LNCaP clone FGC (cell line): ENCODE measurements at regions not wholly inside any gene's neighbourhood (a gene's known extent, or its start where the extent isn't known, plus 50 kb on each side); places are given as distances from the start of the nearest gene placed in this dataset.
A peak's percentile ranks its signal among the peaks of the same experiment; 100 is the strongest.

Experiments
- DNase-seq: peaks from one replicate; pipeline ENCODE4 v3.0.0-alpha.2; 2011; ENCODE audit warnings: low read depth
- H3K4me3 ChIP-seq: 2 replicates; pipeline ENCODE4 v1.5.1; 2011; ENCODE audit warnings: mild to moderate bottlenecking, low read depth, low read length, control low read depth
- TF ChIP-seq, protein P1 (sequence below): IDR thresholded peaks from 2 replicates; pipeline ENCODE4 v1.5.1; 2012; ENCODE audit warnings: mild to moderate bottlenecking; ENCODE audit not compliant: control insufficient read depth, insufficient read depth; ENCODE audit errors: extremely low read depth

DNA sequence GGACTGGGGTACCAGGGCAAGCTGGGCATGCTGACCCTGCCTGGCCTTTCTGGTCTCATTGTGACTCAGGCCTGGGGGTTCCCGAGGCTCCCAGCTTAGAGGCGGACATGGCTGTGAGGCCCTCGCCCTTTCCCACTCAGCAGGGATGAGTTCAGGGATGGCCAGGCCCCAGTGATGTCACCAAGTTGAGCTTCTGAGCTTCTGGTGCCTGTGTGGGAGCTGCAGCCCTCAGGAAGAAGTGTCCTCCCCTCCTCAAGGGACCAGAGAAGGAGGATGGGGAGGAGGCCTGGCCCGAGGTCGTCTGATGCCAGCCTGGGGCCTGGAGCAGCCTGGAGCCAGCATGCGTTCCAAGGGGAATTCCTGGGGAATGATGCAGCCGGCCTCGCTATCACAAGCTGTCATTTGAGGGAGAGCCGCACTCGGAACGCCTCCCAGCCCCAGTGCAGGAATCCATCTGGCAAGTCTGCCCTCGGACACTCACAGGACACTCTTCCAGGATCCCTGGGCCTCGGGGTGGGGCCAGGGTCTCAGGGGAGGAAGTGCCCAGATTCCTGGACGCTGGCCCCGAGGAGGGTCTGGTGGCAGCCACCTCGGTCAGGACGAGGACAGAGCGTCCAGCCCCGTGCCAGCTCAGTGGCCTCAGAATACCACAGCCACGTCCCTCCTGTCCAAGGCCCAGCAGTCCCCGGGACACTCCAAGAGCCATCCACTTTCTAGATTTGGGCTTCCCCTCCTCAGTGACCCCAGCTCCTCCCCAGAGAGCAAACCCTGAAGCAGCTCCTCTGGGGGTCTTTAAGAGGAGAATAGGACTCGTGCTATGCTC, 61.2 kb upstream of the GPC1 start:
- DNase-seq, result no peak
- TF ChIP-seq, protein P1, sequence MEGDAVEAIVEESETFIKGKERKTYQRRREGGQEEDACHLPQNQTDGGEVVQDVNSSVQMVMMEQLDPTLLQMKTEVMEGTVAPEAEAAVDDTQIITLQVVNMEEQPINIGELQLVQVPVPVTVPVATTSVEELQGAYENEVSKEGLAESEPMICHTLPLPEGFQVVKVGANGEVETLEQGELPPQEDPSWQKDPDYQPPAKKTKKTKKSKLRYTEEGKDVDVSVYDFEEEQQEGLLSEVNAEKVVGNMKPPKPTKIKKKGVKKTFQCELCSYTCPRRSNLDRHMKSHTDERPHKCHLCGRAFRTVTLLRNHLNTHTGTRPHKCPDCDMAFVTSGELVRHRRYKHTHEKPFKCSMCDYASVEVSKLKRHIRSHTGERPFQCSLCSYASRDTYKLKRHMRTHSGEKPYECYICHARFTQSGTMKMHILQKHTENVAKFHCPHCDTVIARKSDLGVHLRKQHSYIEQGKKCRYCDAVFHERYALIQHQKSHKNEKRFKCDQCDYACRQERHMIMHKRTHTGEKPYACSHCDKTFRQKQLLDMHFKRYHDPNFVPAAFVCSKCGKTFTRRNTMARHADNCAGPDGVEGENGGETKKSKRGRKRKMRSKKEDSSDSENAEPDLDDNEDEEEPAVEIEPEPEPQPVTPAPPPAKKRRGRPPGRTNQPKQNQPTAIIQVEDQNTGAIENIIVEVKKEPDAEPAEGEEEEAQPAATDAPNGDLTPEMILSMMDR, result no peak
- H3K4me3 ChIP-seq, result no peak overlapping the region

DNA sequence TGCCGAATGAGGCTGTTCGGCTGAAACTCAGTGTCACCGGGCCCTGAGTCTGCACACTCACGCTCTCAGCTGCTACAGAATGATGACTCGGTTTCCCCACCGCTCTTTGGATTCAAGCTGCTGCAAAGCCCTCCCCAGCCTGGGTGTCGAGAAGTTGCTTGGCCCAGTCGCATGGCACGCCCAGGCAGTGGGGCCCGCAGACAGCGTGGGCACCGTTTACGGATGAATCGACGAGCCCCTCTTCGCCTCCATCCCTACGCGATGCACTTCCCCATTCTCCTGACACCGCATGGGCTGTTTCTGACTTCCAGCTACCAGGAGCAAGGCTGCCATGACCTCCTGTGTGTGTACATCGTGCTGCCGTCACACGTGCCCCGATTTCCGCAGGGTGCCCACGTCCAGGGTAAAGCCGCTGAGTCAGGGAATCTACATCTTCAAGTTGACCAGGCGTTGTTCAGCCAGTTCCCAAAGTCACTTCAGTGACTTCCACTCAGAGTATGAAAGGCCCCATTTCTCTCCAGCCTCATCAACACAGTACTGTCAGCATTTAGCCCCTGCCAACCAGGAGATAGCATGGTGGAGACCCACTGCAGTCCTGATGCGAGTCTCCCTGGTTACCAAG, 60.3 kb upstream of the GPC1 start:
- no peak for DNase-seq
- H3K4me3 ChIP-seq, result no peak overlapping the region
- TF ChIP-seq, protein P1, result no peak

DNA sequence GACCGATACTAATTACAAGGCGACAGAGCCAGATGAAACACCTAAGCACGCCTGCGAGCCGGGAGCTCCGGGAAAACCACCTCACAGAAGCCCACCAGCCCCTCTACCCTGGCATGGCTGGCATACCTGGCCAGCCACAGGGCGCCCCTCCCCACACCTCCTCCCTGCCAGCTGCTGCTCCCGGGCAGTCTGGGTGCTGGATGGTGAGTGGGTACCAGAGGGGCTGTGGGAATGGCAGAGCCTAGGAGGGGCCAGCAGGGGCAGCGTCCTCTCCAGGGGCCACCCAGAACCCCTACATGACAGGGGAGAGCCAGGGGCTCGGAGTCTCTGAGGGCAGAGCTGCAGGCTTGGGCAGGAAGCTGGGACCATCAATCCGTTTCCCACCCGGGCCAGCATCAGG, 58.7 kb upstream of the GPC1 start:
- H3K4me3 ChIP-seq, result no peak overlapping the region
- TF ChIP-seq, protein P1, result no peak
- DNase-seq, result no peak

DNA sequence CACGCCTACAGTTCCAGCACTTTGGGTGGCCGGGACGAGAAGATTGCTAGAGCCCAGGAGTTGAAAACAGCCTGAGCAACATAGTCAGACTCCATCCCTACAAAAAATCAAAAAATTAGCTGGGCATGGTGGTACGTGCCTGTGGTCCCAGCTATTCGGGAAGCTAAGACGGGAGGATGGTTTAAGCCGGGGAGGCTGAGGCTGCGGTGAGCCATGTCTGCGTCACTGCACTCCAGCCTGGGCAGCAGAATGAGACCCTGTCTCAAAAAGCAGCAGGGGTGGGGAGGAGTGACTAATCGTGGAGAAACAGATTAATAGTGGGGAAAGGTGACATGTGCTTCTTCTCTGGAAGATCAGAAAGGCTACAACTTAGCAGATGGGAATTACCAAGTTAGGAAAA, 58.1 kb upstream of the GPC1 start:
- no peak overlapping the region for H3K4me3 ChIP-seq
- TF ChIP-seq, protein P1, result no peak
- no peak for DNase-seq

DNA sequence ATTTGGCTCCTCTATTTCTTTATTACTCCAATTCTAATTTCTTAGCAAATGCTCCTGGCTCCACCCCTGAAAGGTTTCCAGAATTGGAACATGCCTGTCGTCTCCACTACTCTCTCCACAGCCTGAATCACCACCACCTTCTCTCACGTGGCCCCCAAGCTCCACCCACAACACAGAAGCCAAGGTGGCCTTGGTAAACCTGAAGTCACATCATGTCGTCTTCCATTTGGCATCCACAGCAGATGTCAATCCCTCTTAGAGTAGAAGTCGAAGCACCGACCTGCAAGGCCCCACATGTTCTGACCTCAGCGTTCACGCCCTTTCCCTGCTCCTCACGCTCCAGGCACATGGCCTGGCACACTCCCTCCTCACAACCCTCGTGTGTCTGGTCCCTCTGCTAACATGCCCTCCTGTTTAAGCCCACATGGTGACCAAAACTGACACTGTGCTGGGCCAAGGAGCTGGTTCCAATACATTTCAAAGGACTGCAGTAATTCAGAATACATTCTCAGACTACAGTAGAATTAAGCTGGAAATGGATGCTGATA, 56.3 kb upstream of the GPC1 start:
- peak; percentile 32 for DNase-seq
- no peak overlapping the region for H3K4me3 ChIP-seq
- TF ChIP-seq, protein P1, result no peak

DNA sequence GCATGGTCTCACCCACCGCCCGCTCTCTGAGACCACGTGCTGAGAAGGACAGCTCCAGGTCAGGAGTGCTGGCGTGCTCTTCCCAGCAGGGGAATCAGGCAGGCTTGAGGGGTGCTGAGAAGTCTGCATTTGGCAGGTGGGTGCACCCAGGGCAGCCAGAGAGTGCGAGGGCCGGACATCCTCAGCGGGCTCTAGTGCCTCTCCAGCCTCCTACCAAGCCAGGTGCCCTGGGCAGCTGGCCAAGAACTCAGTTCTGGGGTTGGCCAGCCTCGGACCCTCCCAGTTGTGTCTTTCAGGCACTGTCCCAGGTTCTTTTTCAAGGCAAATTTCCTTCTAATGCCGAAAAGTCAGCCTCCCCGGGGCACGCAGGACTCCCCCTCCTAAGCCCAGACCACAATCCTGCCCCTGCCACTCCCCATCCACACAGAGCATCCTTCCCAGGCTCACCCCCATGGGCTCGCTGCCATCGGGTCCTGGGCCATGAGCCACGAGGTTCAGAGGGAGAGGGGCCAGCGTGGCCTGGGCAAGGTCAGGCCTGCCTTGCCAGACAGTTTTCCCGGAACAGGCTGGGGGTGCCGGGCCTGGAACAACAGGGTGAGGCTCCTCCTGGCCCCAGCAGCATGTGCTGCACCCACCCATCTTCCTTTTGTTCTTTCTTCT, 52.2 kb upstream of the GPC1 start:
- no peak for DNase-seq
- H3K4me3 ChIP-seq, result no peak overlapping the region
- TF ChIP-seq, protein P1, result no peak
